ENCODE measurements at regions not wholly inside any gene's neighbourhood (a gene's known extent, or its start where the extent isn't known, plus 50 kb on each side); places are given as distances from the start of the nearest gene placed in this dataset.

- Histone ChIP-seq H3K4me3 (no peak overlapping the region), H3K9me3 (ENCODE audit: control insufficient read depth in 4 of 4, insufficient read depth in 3 of 4, low read length in 3 of 4) (peaks cover 0 to 2% (median 0%) of the 10 kb centered on the region in 4 donors), H3K9ac (ENCODE audit: insufficient read depth in 1 of 2, low read length in 2 of 2) (no peak overlapping the region), H3K36me3 (ENCODE audit: control insufficient read depth in 4 of 4, insufficient read depth in 4 of 4, low read length in 4 of 4) (no peaks in the 10 kb centered on the region), H3K27me3 (ENCODE audit: control insufficient read depth in 3 of 3, insufficient read depth in 3 of 3, low read length in 2 of 3) (peaks cover 0 to 25% (median 5%) of the 10 kb centered on the region in 3 donors), H3K4me1 (ENCODE audit: control insufficient read depth in 5 of 5, insufficient read depth in 5 of 5, low read length in 5 of 5) (peaks cover 0 to 5% (median 0%) of the 10 kb centered on the region in 5 donors), H3K27ac (ENCODE audit: low read depth in 1 of 2, low read length in 1 of 2) (no peak overlapping the region)
- 73 to 81% methylated on average over 4 of the region's 4 CpGs for WGBS, 2 donors
- DNase-seq (no peak), ATAC-seq (ENCODE audit: insufficient read depth, low FRiP score) (no peak)
- TF ChIP-seq CTCF (IDR thresholded peaks at IDR 0.05; ENCODE audit: control extremely low read depth, extremely low read depth) = no peak
Observed at GRCh38 chr17:74054249-74054648, 149.2 kb upstream of the RPL38 start.

- Histone ChIP-seq H3K27ac (ENCODE audit: low read depth in 1 of 2, low read length in 1 of 2) (no peak overlapping the region), H3K9me3 (ENCODE audit: control insufficient read depth in 4 of 4, insufficient read depth in 3 of 4, low read length in 3 of 4) (peaks cover 0 to 6% (median 0%) of the 10 kb centered on the region in 4 donors), H3K4me3 (no peak overlapping the region), H3K27me3 (ENCODE audit: control insufficient read depth in 3 of 3, insufficient read depth in 3 of 3, low read length in 2 of 3) (peaks cover 0 to 27% (median 2%) of the 10 kb centered on the region in 3 donors), H3K9ac (ENCODE audit: insufficient read depth in 1 of 2, low read length in 2 of 2) (no peak overlapping the region), H3K36me3 (ENCODE audit: control insufficient read depth in 4 of 4, insufficient read depth in 4 of 4, low read length in 4 of 4) (no peaks in the 10 kb centered on the region), H3K4me1 (ENCODE audit: control insufficient read depth in 5 of 5, insufficient read depth in 5 of 5, low read length in 5 of 5) (no peaks in the 10 kb centered on the region)
- DNase-seq (no peak), ATAC-seq (ENCODE audit: insufficient read depth, low FRiP score) (no peak)
- no peak for TF ChIP-seq CTCF (IDR thresholded peaks at IDR 0.05; ENCODE audit: control extremely low read depth, extremely low read depth)
- WGBS, 2 donors = 54 to 70% methylated on average over 11 of the region's 11 CpGs
Observed at GRCh38 chr17:74055508-74056160, 147.8 kb upstream of the RPL38 start.

- ATAC-seq (ENCODE audit: insufficient read depth, low FRiP score) (no peak), DNase-seq (peak in 1 of 3 donors; percentile 5)
- H3K9me3 ChIP-seq (ENCODE audit: control insufficient read depth in 4 of 4, insufficient read depth in 3 of 4, low read length in 3 of 4) = peaks cover 0 to 6% (median 0%) of the 10 kb centered on the region in 4 donors
- 57 to 60% methylated on average over 4 of the region's 4 CpGs for WGBS, 2 donors
- H3K4me1 ChIP-seq (ENCODE audit: control insufficient read depth in 5 of 5, insufficient read depth in 5 of 5, low read length in 5 of 5) = no peaks in the 10 kb centered on the region
- peaks cover 0 to 12% (median 3%) of the 10 kb centered on the region in 3 donors for H3K27me3 ChIP-seq (ENCODE audit: control insufficient read depth in 3 of 3, insufficient read depth in 3 of 3, low read length in 2 of 3)
- no peaks in the 10 kb centered on the region for H3K36me3 ChIP-seq (ENCODE audit: control insufficient read depth in 4 of 4, insufficient read depth in 4 of 4, low read length in 4 of 4)
- H3K4me3 ChIP-seq = no peak overlapping the region
- TF ChIP-seq CTCF (IDR thresholded peaks at IDR 0.05; ENCODE audit: control extremely low read depth, extremely low read depth) = no peak
- H3K27ac ChIP-seq (ENCODE audit: low read depth in 1 of 2, low read length in 1 of 2) = no peak overlapping the region
- H3K9ac ChIP-seq (ENCODE audit: insufficient read depth in 1 of 2, low read length in 2 of 2) = no peak overlapping the region
Observed at GRCh38 chr17:74059479-74060240, 143.8 kb upstream of the RPL38 start.

All from lung (tissue), 11 donors.